ENCODE measurements at regions not wholly inside any gene's neighbourhood (a gene's known extent, or its start where the extent isn't known, plus 50 kb on each side); places are given as distances from the start of the nearest gene placed in this dataset.

GRCh38 chr18:65145312-65145711 lies 605.5 kb upstream of the CDH7 start:
- no peak for TF ChIP-seq CTCF (IDR thresholded peaks at IDR 0.05)
- Histone ChIP-seq H3K36me3 (no peaks in the 10 kb centered on the region), H3K9me3 (no peaks in the 10 kb centered on the region), H3K4me3 (no peak overlapping the region), H3K27me3 (no peaks in the 10 kb centered on the region), H3K27ac (no peak overlapping the region), H3K4me1 (no peaks in the 10 kb centered on the region)
- no peak for DNase-seq (ENCODE audit: low spot score)

- Histone ChIP-seq H3K27ac (no peak overlapping the region), H3K27me3 (no peaks in the 10 kb centered on the region), H3K4me3 (no peak overlapping the region), H3K4me1 (no peaks in the 10 kb centered on the region), H3K36me3 (no peaks in the 10 kb centered on the region), H3K9me3 (no peaks in the 10 kb centered on the region)
- no peak for DNase-seq (ENCODE audit: low spot score)
- no peak for TF ChIP-seq CTCF (IDR thresholded peaks at IDR 0.05)
These were observed 617.2 kb upstream of the CDH7 start for GRCh38 chr18:65133610-65134009.

- H3K4me3 ChIP-seq = peak overlapping the region in 1 of 2 donors; percentile 18
These were observed 626.2 kb upstream of the CDH7 start for GRCh38 chr18:65124633-65125032.

GRCh38 chr18:65103864-65104263 lies 646.9 kb upstream of the CDH7 start:
- Histone ChIP-seq H3K27ac (no peak overlapping the region), H3K36me3 (no peaks in the 10 kb centered on the region), H3K27me3 (no peaks in the 10 kb centered on the region), H3K4me3 (no peak overlapping the region), H3K9me3 (peaks cover 0 to 5% of the 10 kb centered on the region in 2 donors), H3K4me1 (no peaks in the 10 kb centered on the region)
- no peak for TF ChIP-seq CTCF (IDR thresholded peaks at IDR 0.05)
- no peak for DNase-seq (ENCODE audit: low spot score)

More at GRCh38 chr18:65124633-65125032, 626.2 kb upstream of the CDH7 start:
- no peaks in the 10 kb centered on the region for H3K4me1 ChIP-seq
- no peaks in the 10 kb centered on the region for H3K36me3 ChIP-seq
- DNase-seq (ENCODE audit: low spot score) = no peak
- H3K27ac ChIP-seq = no peak overlapping the region
- no peak for TF ChIP-seq CTCF (IDR thresholded peaks at IDR 0.05)
- peaks cover 0 to 11% of the 10 kb centered on the region in 2 donors for H3K9me3 ChIP-seq
- no peaks in the 10 kb centered on the region for H3K27me3 ChIP-seq

- no peak for TF ChIP-seq CTCF (IDR thresholded peaks at IDR 0.05)
- Histone ChIP-seq H3K36me3 (no peaks in the 10 kb centered on the region), H3K4me1 (no peaks in the 10 kb centered on the region), H3K4me3 (no peak overlapping the region), H3K27me3 (no peaks in the 10 kb centered on the region), H3K27ac (no peak overlapping the region), H3K9me3 (no peaks in the 10 kb centered on the region)
- no peak for DNase-seq (ENCODE audit: low spot score)
These were observed 657.5 kb upstream of the CDH7 start for GRCh38 chr18:65093346-65093745.

- Histone ChIP-seq H3K9me3 (no peaks in the 10 kb centered on the region), H3K4me1 (no peaks in the 10 kb centered on the region), H3K27ac (no peak overlapping the region), H3K36me3 (no peaks in the 10 kb centered on the region), H3K4me3 (no peak overlapping the region), H3K27me3 (no peaks in the 10 kb centered on the region)
- no peak for DNase-seq (ENCODE audit: low spot score)
- peak; percentile 26 to 69 for TF ChIP-seq CTCF (IDR thresholded peaks at IDR 0.05)
These were observed 659.0 kb upstream of the CDH7 start for GRCh38 chr18:65091744-65092329.

Data from right atrium auricular region (tissue), 2 donors.